Retinal pigment epithelial cell (primary cell): ENCODE measurements at regions not wholly inside any gene's neighbourhood (a gene's known extent, or its start where the extent isn't known, plus 50 kb on each side); places are given as distances from the start of the nearest gene placed in this dataset.

Experiments used
- DNase-seq: peaks from one replicate; pipeline ENCODE4 v3.0.0-alpha.2; 2010; ENCODE audit warnings: low read depth
- H3K4me3 ChIP-seq: 2 replicates; pipeline ENCODE4 v1.5.1; 2011; ENCODE audit warnings: mild to moderate bottlenecking, low read length, control low read depth, moderate library complexity
- CTCF ChIP-seq: conservative IDR thresholded peaks from 2 replicates; pipeline ENCODE4 v1.5.1; 2011; ENCODE audit warnings: low read depth, low read length, control low read depth, inconsistent platforms

GRCh38 chr13:31044364-31045285, 112.2 kb downstream of the TEX26 start:
- peak; percentile 99 for TF ChIP-seq CTCF
- no peak overlapping the region for H3K4me3 ChIP-seq

GRCh38 chr13:31043957-31044356, 111.5 kb downstream of the TEX26 start:
- no peak overlapping the region for H3K4me3 ChIP-seq
- peak; percentile 44 for TF ChIP-seq CTCF
- no peak for DNase-seq

More at GRCh38 chr13:31044364-31045285, 112.2 kb downstream of the TEX26 start:
- no peak for DNase-seq

- no peak overlapping the region for H3K4me3 ChIP-seq
- no peak for TF ChIP-seq CTCF
- no peak for DNase-seq
Measured at GRCh38 chr13:31042481-31043165, 110.2 kb downstream of the TEX26 start.

- no peak overlapping the region for H3K4me3 ChIP-seq
- TF ChIP-seq CTCF, result no peak
- no peak for DNase-seq
Measured at GRCh38 chr13:31042049-31042448, 109.6 kb downstream of the TEX26 start.

GRCh38 chr13:31038834-31039552, 106.5 kb downstream of the TEX26 start:
- no peak overlapping the region for H3K4me3 ChIP-seq
- no peak for DNase-seq
- TF ChIP-seq CTCF, result no peak

- H3K4me3 ChIP-seq, result no peak overlapping the region
- DNase-seq, result no peak
- TF ChIP-seq CTCF, result no peak
Measured at GRCh38 chr13:31037874-31038500, 105.5 kb downstream of the TEX26 start.
